ENCODE measurements at regions not wholly inside any gene's neighbourhood (a gene's known extent, or its start where the extent isn't known, plus 50 kb on each side); places are given as distances from the start of the nearest gene placed in this dataset.

DNA sequence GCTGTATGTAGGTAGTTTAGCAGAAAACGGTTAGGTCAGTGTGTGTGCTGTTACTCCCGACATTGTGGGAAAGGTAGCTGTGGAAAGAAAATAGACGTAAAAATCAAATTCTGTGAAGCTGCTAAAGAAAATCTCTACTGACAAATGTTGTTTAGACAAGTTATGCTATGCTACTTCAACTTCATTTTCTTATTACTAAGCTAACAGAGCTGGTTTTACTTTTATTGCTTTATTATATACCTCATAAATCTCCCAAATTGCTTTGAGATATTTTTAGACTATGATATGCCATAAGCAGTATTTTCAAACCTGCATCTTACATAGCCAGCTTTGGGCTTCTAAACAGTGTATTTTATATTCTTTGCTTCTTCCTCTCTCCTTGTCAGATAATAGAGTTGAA is 108.2 kb upstream of the PACRGL start:
- TF ChIP-seq EP300 (IDR thresholded peaks at IDR 0.05) (no peak), POLR2A (IDR thresholded peaks at IDR 0.05) (no peak), CTCF (IDR thresholded peaks at IDR 0.05) (no peak)
